ENCODE measurements at regions not wholly inside any gene's neighbourhood (a gene's known extent, or its start where the extent isn't known, plus 50 kb on each side); places are given as distances from the start of the nearest gene placed in this dataset.

DNA sequence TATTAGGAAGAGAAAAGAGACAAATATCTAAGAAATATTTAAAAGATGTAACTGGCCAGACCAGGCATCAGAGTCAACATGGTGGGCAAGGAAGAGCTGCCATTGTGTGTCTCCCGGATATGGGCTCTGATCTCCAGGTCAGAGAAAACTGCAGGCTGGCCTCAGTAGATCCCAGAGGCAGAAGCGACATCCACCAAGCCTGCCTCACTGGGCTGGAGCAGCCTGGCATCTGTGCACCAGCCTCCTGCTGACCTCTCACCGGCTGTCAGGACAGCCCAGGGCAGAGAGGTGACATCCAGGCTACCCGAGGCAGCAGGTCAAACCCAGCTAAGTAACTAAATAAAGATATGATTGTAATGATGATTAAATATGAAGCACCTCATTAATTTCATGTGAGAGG, 162.8 kb upstream of the TNRC6C start:
- 2% methylated on average over 4 of the region's 4 CpGs for WGBS (ENCODE audit: low lambda C conversion rate)
- Histone ChIP-seq H3K9ac (ENCODE audit: insufficient read depth, low read depth, low read length) (no peak overlapping the region), H3K4me3 (replicated peaks in 1 of 3; ENCODE audit: insufficient read depth in 1 of 3, low read depth in 2 of 3, low read length in 3 of 3) (no peak overlapping the region), H3K27ac (ENCODE audit: extremely low read length, insufficient read depth, low read length) (no peak overlapping the region), H3K79me2 (ENCODE audit: insufficient read depth, low read length) (no peaks in the 10 kb centered on the region), H4K20me1 (ENCODE audit: insufficient read depth, low read length) (0 out of 2 replicates have a peak, but pooled peaks cover 2% of the 10 kb centered on the region), H3K27me3 (ENCODE audit: control insufficient read depth in 1 of 2, insufficient read depth in 2 of 2, low read length in 2 of 2) (peaks cover 34 to 82% of the 10 kb centered on the region in 2 experiments), H3K4me1 (ENCODE audit: insufficient read depth, low read length) (no peaks in the 10 kb centered on the region), H3K4me2 (ENCODE audit: low read depth, low read length) (no peak overlapping the region), H3K9me3 (ENCODE audit: low read length) (no peaks in the 10 kb centered on the region), H2AFZ (ENCODE audit: low read length) (no peak overlapping the region), H3K36me3 (replicated peaks in 1 of 2; ENCODE audit: control insufficient read depth in 1 of 2, insufficient read depth in 2 of 2, low read length in 2 of 2) (no peaks in the 10 kb centered on the region)
- BruUV-seq (replicated peaks): no TSS peak
- ATAC-seq (no peak), FAIRE-seq (no peak), DNase-seq (ENCODE audit: low spot score) (no peak)
- in situ Hi-C loops (cut with HindIII; ENCODE audit: extremely low pct_ligation_motif_present, low pct_unique_long_range_greater_than_20kb) (no loop called here), intact Hi-C loops (cut with micrococcal nuclease; ENCODE audit: unreplicated experiment) (no loop called here)
- POLR2A ChIA-PET: no interaction called here
- CTCF ChIA-PET (ENCODE audit: low intra/inter-chr PET ratio, low total read pairs): no interaction called here
- TF ChIP-seq HNRNPH1 (optimal IDR thresholded peaks at IDR 0.05; ENCODE audit: low read depth, low read length) (no peak), JUN (CRISPR knock-in tag; IDR thresholded peaks at IDR 0.05) (no peak), ZFAT (CRISPR knock-in tag; conservative IDR thresholded peaks at IDR 0.05) (no peak), MZF1 (CRISPR knock-in tag; IDR thresholded peaks at IDR 0.05; ENCODE audit: borderline replicate concordance) (no peak), SP1 (IDR thresholded peaks at IDR 0.05) (no peak), SP1 (CRISPR knock-in tag; IDR thresholded peaks at IDR 0.05) (no peak), SNRNP70 (IDR thresholded peaks at IDR 0.05; ENCODE audit: low read depth, low read length) (no peak), ZNF232 (CRISPR knock-in tag; IDR thresholded peaks at IDR 0.05; ENCODE audit: borderline replicate concordance) (no peak), ZSCAN12 (CRISPR knock-in tag; IDR thresholded peaks at IDR 0.05) (no peak)
- TF ChIP-seq, protein P1, sequence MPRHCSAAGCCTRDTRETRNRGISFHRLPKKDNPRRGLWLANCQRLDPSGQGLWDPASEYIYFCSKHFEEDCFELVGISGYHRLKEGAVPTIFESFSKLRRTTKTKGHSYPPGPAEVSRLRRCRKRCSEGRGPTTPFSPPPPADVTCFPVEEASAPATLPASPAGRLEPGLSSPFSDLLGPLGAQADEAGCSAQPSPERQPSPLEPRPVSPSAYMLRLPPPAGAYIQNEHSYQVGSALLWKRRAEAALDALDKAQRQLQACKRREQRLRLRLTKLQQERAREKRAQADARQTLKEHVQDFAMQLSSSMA (CRISPR knock-in tag; IDR thresholded peaks at IDR 0.05): no peak
- TF ChIP-seq, protein P2, sequence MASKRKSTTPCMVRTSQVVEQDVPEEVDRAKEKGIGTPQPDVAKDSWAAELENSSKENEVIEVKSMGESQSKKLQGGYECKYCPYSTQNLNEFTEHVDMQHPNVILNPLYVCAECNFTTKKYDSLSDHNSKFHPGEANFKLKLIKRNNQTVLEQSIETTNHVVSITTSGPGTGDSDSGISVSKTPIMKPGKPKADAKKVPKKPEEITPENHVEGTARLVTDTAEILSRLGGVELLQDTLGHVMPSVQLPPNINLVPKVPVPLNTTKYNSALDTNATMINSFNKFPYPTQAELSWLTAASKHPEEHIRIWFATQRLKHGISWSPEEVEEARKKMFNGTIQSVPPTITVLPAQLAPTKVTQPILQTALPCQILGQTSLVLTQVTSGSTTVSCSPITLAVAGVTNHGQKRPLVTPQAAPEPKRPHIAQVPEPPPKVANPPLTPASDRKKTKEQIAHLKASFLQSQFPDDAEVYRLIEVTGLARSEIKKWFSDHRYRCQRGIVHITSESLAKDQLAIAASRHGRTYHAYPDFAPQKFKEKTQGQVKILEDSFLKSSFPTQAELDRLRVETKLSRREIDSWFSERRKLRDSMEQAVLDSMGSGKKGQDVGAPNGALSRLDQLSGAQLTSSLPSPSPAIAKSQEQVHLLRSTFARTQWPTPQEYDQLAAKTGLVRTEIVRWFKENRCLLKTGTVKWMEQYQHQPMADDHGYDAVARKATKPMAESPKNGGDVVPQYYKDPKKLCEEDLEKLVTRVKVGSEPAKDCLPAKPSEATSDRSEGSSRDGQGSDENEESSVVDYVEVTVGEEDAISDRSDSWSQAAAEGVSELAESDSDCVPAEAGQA (IDR thresholded peaks at IDR 0.05; ENCODE audit: low read depth): no peak
- TF ChIP-seq, protein P2 (CRISPR knock-in tag; IDR thresholded peaks at IDR 0.05; ENCODE audit: borderline replicate concordance): no peak

All from HepG2 (cell line).